Kidney epithelial cell (primary cell): ENCODE measurements at regions not wholly inside any gene's neighbourhood (a gene's known extent, or its start where the extent isn't known, plus 50 kb on each side); places are given as distances from the start of the nearest gene placed in this dataset.
A peak's percentile ranks its signal among the peaks of the same experiment; 100 is the strongest.

ENCODE experiments used
- DNase-seq: peaks from one replicate; pipeline ENCODE4 v3.0.0-alpha.2; 2010; ENCODE audit warnings: low read depth
- H3K27me3 ChIP-seq: 2 replicates; pipeline ENCODE4 v1.6.0; 2011; ENCODE audit warnings: low read length; ENCODE audit not compliant: control insufficient read depth, insufficient read depth
- H3K36me3 ChIP-seq: 2 replicates; pipeline ENCODE4 v1.5.1; 2011; ENCODE audit warnings: low read length; ENCODE audit not compliant: control insufficient read depth, insufficient read depth
- H3K4me3 ChIP-seq: 2 replicates; pipeline ENCODE4 v1.5.1; 2011; ENCODE audit warnings: low read depth, mild to moderate bottlenecking, control low read depth, low read length
- CTCF ChIP-seq: IDR thresholded peaks from 2 replicates; pipeline ENCODE4 v1.5.1; 2011; ENCODE audit warnings: mild to moderate bottlenecking, moderate library complexity, low read length, control low read depth, inconsistent platforms; ENCODE audit not compliant: insufficient read depth, poor library complexity, severe bottlenecking

GRCh38 chr1:195113471-195113870, 1494.8 kb downstream of the KCNT2 start:
- DNase-seq, result no peak
- no peak for TF ChIP-seq CTCF
- Histone ChIP-seq H3K36me3 (no peaks in the 10 kb centered on the region), H3K4me3 (no peak overlapping the region), H3K27me3 (no peaks in the 10 kb centered on the region)

- Histone ChIP-seq H3K4me3 (no peak overlapping the region), H3K36me3 (no peaks in the 10 kb centered on the region), H3K27me3 (no peaks in the 10 kb centered on the region)
- no peak for DNase-seq
- TF ChIP-seq CTCF, result no peak
Measured at GRCh38 chr1:195105773-195106172, 1502.5 kb downstream of the KCNT2 start.

GRCh38 chr1:195105281-195105680, 1503.0 kb downstream of the KCNT2 start:
- no peak for DNase-seq
- TF ChIP-seq CTCF, result no peak
- Histone ChIP-seq H3K27me3 (no peaks in the 10 kb centered on the region), H3K4me3 (no peak overlapping the region), H3K36me3 (no peaks in the 10 kb centered on the region)

GRCh38 chr1:195097316-195097715, 1510.9 kb downstream of the KCNT2 start:
- TF ChIP-seq CTCF, result no peak

GRCh38 chr1:195096051-195096521, 1512.2 kb downstream of the KCNT2 start:
- no peak for TF ChIP-seq CTCF
- Histone ChIP-seq H3K4me3 (no peak overlapping the region), H3K27me3 (no peaks in the 10 kb centered on the region), H3K36me3 (no peaks in the 10 kb centered on the region)
- DNase-seq, result no peak

More at GRCh38 chr1:195097316-195097715, 1510.9 kb downstream of the KCNT2 start:
- no peaks in the 10 kb centered on the region for H3K27me3 ChIP-seq
- H3K4me3 ChIP-seq, result no peak overlapping the region
- no peaks in the 10 kb centered on the region for H3K36me3 ChIP-seq
- peak; percentile 25 for DNase-seq

- H3K4me3 ChIP-seq, result no peak overlapping the region
- no peak for TF ChIP-seq CTCF
- no peak for DNase-seq
- no peaks in the 10 kb centered on the region for H3K27me3 ChIP-seq
- H3K36me3 ChIP-seq, result no peaks in the 10 kb centered on the region
Measured at GRCh38 chr1:195085196-195085595, 1523.0 kb downstream of the KCNT2 start.
